Liver (tissue), 8 donors: ENCODE measurements at regions not wholly inside any gene's neighbourhood (a gene's known extent, or its start where the extent isn't known, plus 50 kb on each side); places are given as distances from the start of the nearest gene placed in this dataset.

Experiments
- DNase-seq: peaks from one replicate; pipeline ENCODE4 v3.0.0-alpha.2; 2017; ENCODE audit warnings: low spot score
- H3K27ac ChIP-seq, 2 donors: one replicate each; pipeline ENCODE4 v1.7.0; 2013; ENCODE audit warnings: inconsistent platforms in 2 of 2, low read length in 2 of 2, control low read depth in 1 of 2, low read depth in 1 of 2, mild to moderate bottlenecking in 1 of 2
- H3K27me3 ChIP-seq, 4 donors: one replicate each; pipeline versions ENCODE4 v1.6.1 to v1.7.0; 2013; ENCODE audit warnings: low read length in 3 of 4, inconsistent platforms in 1 of 4, mild to moderate bottlenecking in 1 of 4, moderate library complexity in 1 of 4; ENCODE audit not compliant: control insufficient read depth in 4 of 4, insufficient read depth in 4 of 4
- H3K36me3 ChIP-seq, 4 donors: one replicate each; pipeline versions ENCODE4 v1.6.1 to v1.7.0; 2013; ENCODE audit warnings: low read length in 3 of 4, mild to moderate bottlenecking in 3 of 4, low read depth in 1 of 4, moderate library complexity in 1 of 4; ENCODE audit not compliant: control insufficient read depth in 4 of 4, insufficient read depth in 3 of 4
- H3K4me1 ChIP-seq, 4 donors: one replicate each; pipeline versions ENCODE4 v1.6.1 to v1.7.0; 2013; ENCODE audit warnings: low read length in 3 of 4, mild to moderate bottlenecking in 3 of 4, moderate library complexity in 1 of 4; ENCODE audit not compliant: control insufficient read depth in 4 of 4, insufficient read depth in 4 of 4
- H3K4me3 ChIP-seq, 3 donors: one replicate each; pipeline versions ENCODE4 v1.6.1 to v1.7.0; 2013; ENCODE audit warnings: low read length in 3 of 3, control low read depth in 1 of 3, low read depth in 1 of 3, mild to moderate bottlenecking in 1 of 3
- H3K9ac ChIP-seq, 2 donors: one replicate each; pipeline ENCODE4 v1.7.0; 2013; ENCODE audit warnings: low read length in 2 of 2, mild to moderate bottlenecking in 2 of 2, moderate library complexity in 2 of 2, control low read depth in 1 of 2, low read depth in 1 of 2
- H3K9me3 ChIP-seq, 4 donors: one replicate each; pipeline versions ENCODE4 v1.6.1 to v1.7.0; 2013; ENCODE audit warnings: low read length in 3 of 4; ENCODE audit not compliant: control insufficient read depth in 4 of 4
- ATF3 ChIP-seq: IDR thresholded peaks from 2 replicates; pipeline ENCODE4 v1.6.1; 2016; ENCODE audit warnings: antibody characterized with exemption
- CTCF ChIP-seq: fragments of 150-350 bp; IDR thresholded peaks from 2 replicates; pipeline ENCODE4 v1.5.1; 2017; ENCODE audit warnings: improper control_type of control experiment, low read depth, low read length; ENCODE audit not compliant: missing input control
- EGR1 ChIP-seq, 2 donors: IDR thresholded peaks; 2 replicates each; pipeline ENCODE4 v1.6.1; 2016 to 2018; ENCODE audit warnings: antibody characterized with exemption in 2 of 2, low read depth in 2 of 2
- FOXA1 ChIP-seq: IDR thresholded peaks from 2 replicates; pipeline ENCODE4 v1.6.1; 2016; ENCODE audit warnings: antibody characterized with exemption
- FOXA2 ChIP-seq: IDR thresholded peaks from 2 replicates; pipeline ENCODE4 v1.6.1; 2016; ENCODE audit warnings: antibody characterized with exemption
- GABPA ChIP-seq, 2 donors: IDR thresholded peaks in 1 of 2; conservative IDR thresholded peaks in 1 of 2; 2 replicates each; pipeline ENCODE4 v1.6.1; 2016; ENCODE audit warnings: antibody characterized with exemption in 2 of 2, mild to moderate bottlenecking in 1 of 2, moderate library complexity in 1 of 2
- HNF4A ChIP-seq, 2 donors: conservative IDR thresholded peaks; 2 replicates each; pipeline ENCODE4 v1.6.1; 2016; ENCODE audit warnings: antibody characterized with exemption in 2 of 2, mild to moderate bottlenecking in 2 of 2
- HNF4G ChIP-seq: IDR thresholded peaks from 2 replicates; pipeline ENCODE4 v1.6.1; 2016; ENCODE audit warnings: antibody characterized with exemption
- JUND ChIP-seq, 2 donors: IDR thresholded peaks; 2 replicates each; pipeline ENCODE4 v1.6.1; 2016; ENCODE audit warnings: antibody characterized with exemption in 2 of 2
- MAX ChIP-seq: IDR thresholded peaks from 2 replicates; pipeline ENCODE4 v1.6.1; 2016; ENCODE audit warnings: antibody characterized with exemption
- NR2F2 ChIP-seq: IDR thresholded peaks from 2 replicates; pipeline ENCODE4 v1.6.1; 2016; ENCODE audit warnings: antibody characterized with exemption
- RAD21 ChIP-seq, 2 donors: IDR thresholded peaks; 2 replicates each; pipeline ENCODE4 v1.6.1; 2016; ENCODE audit warnings: antibody characterized with exemption in 2 of 2, mild to moderate bottlenecking in 2 of 2
- REST ChIP-seq: IDR thresholded peaks from 2 replicates; pipeline ENCODE4 v1.6.1; 2016; ENCODE audit warnings: antibody characterized with exemption, mild to moderate bottlenecking
- RXRA ChIP-seq, 2 donors: IDR thresholded peaks; 2 replicates each; pipeline ENCODE4 v1.6.1; 2017 to 2018; ENCODE audit warnings: antibody characterized with exemption in 2 of 2, mild to moderate bottlenecking in 1 of 2
- YY1 ChIP-seq: IDR thresholded peaks from 2 replicates; pipeline ENCODE4 v1.6.1; 2016; ENCODE audit warnings: antibody characterized with exemption, mild to moderate bottlenecking
- ZBTB33 ChIP-seq: IDR thresholded peaks from 2 replicates; pipeline ENCODE4 v1.6.1; 2016; ENCODE audit warnings: antibody characterized with exemption
- WGBS: extraction: QIAGEN DNeasy Blood & Tissue Kit; methylation state at CpG from one replicate; pipeline ENCODE4 v1.1.7; 2013; 5-methylcytosine and 5-hydroxymethylcytosine counted together
- donor health status: healthy.
- donor health status: healthy.
- donor health status: healthy.
- donor health status: healthy.
- donor health status: healthy.

GRCh38 chr6:95698271-95698670 is 120.9 kb downstream of the MANEA start:
- Histone ChIP-seq H3K4me1 (no peaks in the 10 kb centered on the region), H3K27me3 (no peaks in the 10 kb centered on the region), H3K4me3 (no peak overlapping the region), H3K9me3 (no peaks in the 10 kb centered on the region), H3K9ac (no peak overlapping the region), H3K36me3 (no peaks in the 10 kb centered on the region), H3K27ac (no peak overlapping the region)
- no peak for DNase-seq
- 0% methylated on average over 1 of the region's 1 CpG for WGBS
- no peak for TF ChIP-seq HNF4A (conservative IDR thresholded peaks at IDR 0.05)
- no peak for TF ChIP-seq ZBTB33
- no peak for TF ChIP-seq RXRA (IDR thresholded peaks at IDR 0.05)
- TF ChIP-seq EGR1 (IDR thresholded peaks at IDR 0.05; ENCODE audit: low read depth in 2 of 2), result no peak
- no peak for TF ChIP-seq REST
- no peak for TF ChIP-seq FOXA1
- TF ChIP-seq YY1, result no peak
- no peak for TF ChIP-seq NR2F2
- TF ChIP-seq RAD21 (IDR thresholded peaks at IDR 0.05), result no peak
- no peak for TF ChIP-seq FOXA2
- TF ChIP-seq GABPA (IDR thresholded peaks at IDR 0.05 in 1 of 2, conservative IDR thresholded peaks at IDR 0.05 in 1 of 2), result no peak
- TF ChIP-seq CTCF, result no peak
- no peak for TF ChIP-seq JUND (IDR thresholded peaks at IDR 0.05)

GRCh38 chr6:95723638-95724037 is 146.3 kb downstream of the MANEA start:
- Histone ChIP-seq H3K9me3 (no peaks in the 10 kb centered on the region), H3K27me3 (peaks cover 0 to 3% (median 0%) of the 10 kb centered on the region in 4 donors), H3K27ac (no peak overlapping the region), H3K36me3 (no peaks in the 10 kb centered on the region), H3K9ac (no peak overlapping the region), H3K4me1 (no peaks in the 10 kb centered on the region), H3K4me3 (no peak overlapping the region)
- no peak for TF ChIP-seq EGR1 (IDR thresholded peaks at IDR 0.05; ENCODE audit: low read depth in 2 of 2)
- no peak for TF ChIP-seq RAD21 (IDR thresholded peaks at IDR 0.05)
- TF ChIP-seq ATF3, result no peak
- TF ChIP-seq GABPA (IDR thresholded peaks at IDR 0.05 in 1 of 2, conservative IDR thresholded peaks at IDR 0.05 in 1 of 2), result no peak
- TF ChIP-seq FOXA2, result no peak
- no peak for TF ChIP-seq NR2F2
- no peak for TF ChIP-seq HNF4G
- TF ChIP-seq MAX, result no peak
- WGBS, result 48% methylated on average over 2 of the region's 2 CpGs
- DNase-seq, result no peak
